ENCODE measurements at regions not wholly inside any gene's neighbourhood (a gene's known extent, or its start where the extent isn't known, plus 50 kb on each side); places are given as distances from the start of the nearest gene placed in this dataset.

DNA sequence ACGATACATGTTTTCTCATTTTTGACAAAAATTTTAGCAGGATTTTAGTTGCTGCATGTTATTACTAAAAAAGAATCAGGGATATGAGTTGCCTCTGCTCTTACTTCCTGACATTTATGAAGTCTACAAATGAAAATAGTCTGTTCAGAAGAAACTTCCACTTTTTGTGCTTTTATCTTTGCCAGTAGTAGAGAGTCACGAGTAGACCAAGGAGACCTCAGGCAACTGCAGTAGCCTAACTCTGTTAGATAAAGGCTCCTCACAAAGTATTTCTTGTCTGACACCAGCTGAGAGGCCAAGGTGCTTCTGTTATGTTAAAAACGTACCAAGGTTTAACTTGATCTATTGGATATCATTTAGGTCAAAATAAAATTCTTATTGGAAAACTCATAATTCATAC is 333.9 kb downstream of the NR2F1-AS1 start:
- TF ChIP-seq, protein P1, sequence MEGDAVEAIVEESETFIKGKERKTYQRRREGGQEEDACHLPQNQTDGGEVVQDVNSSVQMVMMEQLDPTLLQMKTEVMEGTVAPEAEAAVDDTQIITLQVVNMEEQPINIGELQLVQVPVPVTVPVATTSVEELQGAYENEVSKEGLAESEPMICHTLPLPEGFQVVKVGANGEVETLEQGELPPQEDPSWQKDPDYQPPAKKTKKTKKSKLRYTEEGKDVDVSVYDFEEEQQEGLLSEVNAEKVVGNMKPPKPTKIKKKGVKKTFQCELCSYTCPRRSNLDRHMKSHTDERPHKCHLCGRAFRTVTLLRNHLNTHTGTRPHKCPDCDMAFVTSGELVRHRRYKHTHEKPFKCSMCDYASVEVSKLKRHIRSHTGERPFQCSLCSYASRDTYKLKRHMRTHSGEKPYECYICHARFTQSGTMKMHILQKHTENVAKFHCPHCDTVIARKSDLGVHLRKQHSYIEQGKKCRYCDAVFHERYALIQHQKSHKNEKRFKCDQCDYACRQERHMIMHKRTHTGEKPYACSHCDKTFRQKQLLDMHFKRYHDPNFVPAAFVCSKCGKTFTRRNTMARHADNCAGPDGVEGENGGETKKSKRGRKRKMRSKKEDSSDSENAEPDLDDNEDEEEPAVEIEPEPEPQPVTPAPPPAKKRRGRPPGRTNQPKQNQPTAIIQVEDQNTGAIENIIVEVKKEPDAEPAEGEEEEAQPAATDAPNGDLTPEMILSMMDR (IDR thresholded peaks at IDR 0.05): no peak
- no peak for TF ChIP-seq EZH2 (IDR thresholded peaks at IDR 0.05; ENCODE audit: borderline replicate concordance, insufficient read depth, low read depth, low read length, poor library complexity, severe bottlenecking)

Measured in B cell (primary cell).